IPS-20b (cell line): ENCODE measurements at regions not wholly inside any gene's neighbourhood (a gene's known extent, or its start where the extent isn't known, plus 50 kb on each side); places are given as distances from the start of the nearest gene placed in this dataset.
"Not testable (repeated sequence)": the region's sequence is repeated elsewhere in the genome, so short reads cannot be mapped to it uniquely, and the experiment has no call there.

ENCODE experiments used
- H3K27ac ChIP-seq: one replicate; pipeline ENCODE4 v1.5.1; 2013; ENCODE audit warnings: low read length
- H3K27me3 ChIP-seq: 2 replicates; pipeline ENCODE4 v1.6.1; 2013; ENCODE audit warnings: mild to moderate bottlenecking, low read length, inconsistent platforms; ENCODE audit not compliant: insufficient read depth
- H3K36me3 ChIP-seq: 2 replicates; pipeline ENCODE4 v1.6.1; 2013; ENCODE audit warnings: low read depth, mild to moderate bottlenecking, inconsistent platforms, low read length, moderate library complexity; ENCODE audit not compliant: insufficient read depth
- H3K4me1 ChIP-seq: 2 replicates; pipeline ENCODE4 v1.6.1; 2013; ENCODE audit warnings: mild to moderate bottlenecking, control low read depth, inconsistent platforms, low read length, moderate library complexity; ENCODE audit not compliant: insufficient read depth
- H3K4me3 ChIP-seq: 2 replicates; pipeline ENCODE4 v1.5.1; 2013; ENCODE audit warnings: mild to moderate bottlenecking, low read length, inconsistent platforms
- H3K9ac ChIP-seq: 2 replicates; pipeline ENCODE4 v1.6.1; 2013; ENCODE audit warnings: low read depth, mild to moderate bottlenecking, inconsistent platforms, low read length, moderate library complexity
- H3K9me3 ChIP-seq: 2 replicates; pipeline ENCODE4 v1.6.1; 2013; ENCODE audit warnings: mild to moderate bottlenecking, low read depth, low read length, inconsistent platforms; ENCODE audit not compliant: insufficient read depth

GRCh38 chr10:33657913-33658312 is 323.4 kb upstream of the NRP1 start:
- H3K36me3 ChIP-seq: no peaks in the 10 kb centered on the region
- H3K9ac ChIP-seq: no peak overlapping the region
- no peak overlapping the region for H3K4me3 ChIP-seq
- H3K4me1 ChIP-seq: peaks cover 8% of the 10 kb centered on the region; the same call in 1 of the 2 replicates
- H3K27me3 ChIP-seq: no peaks in the 10 kb centered on the region
- peaks cover 4% of the 10 kb centered on the region; the same call in 1 of the 2 replicates for H3K9me3 ChIP-seq
- no peak overlapping the region for H3K27ac ChIP-seq

DNA sequence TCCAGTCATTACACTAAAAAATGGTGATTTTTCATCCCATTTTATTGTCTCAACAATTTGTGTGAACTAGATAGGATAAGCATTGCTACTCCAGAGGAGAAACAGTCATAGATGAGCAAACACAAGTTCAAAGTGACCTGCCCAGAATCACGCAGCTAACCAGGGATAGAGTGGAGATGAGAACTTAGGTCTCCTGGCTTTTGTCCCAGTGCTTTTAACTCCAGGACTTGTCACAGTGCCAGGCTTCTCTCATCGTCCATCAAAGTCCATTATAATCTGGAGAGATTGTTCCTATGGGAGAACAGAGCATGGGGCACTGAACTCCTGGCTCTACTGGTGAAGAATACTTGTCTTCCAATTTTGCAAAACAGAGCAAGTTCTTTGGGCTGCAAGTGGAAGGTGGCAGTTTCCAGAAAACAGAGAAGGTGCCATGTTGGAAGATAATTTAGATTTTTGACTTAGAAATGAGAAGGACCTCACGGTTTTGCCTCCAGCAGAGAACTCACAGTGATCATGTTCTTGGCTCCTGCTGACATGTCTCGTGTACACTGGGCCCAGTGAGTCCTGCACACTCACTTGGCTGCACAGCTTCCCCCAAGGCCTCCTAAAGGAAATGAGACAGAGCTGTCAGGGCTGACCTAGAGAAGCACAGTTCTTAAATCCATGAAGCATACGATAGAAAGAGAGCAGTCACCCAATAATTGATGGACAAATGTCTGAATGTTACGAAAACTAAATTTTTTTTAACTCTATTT is 322.9 kb upstream of the NRP1 start:
- no peak overlapping the region for H3K9ac ChIP-seq
- no peak overlapping the region for H3K4me3 ChIP-seq
- H3K36me3 ChIP-seq: no peaks in the 10 kb centered on the region
- peaks cover 8% of the 10 kb centered on the region; the same call in 1 of the 2 replicates for H3K4me1 ChIP-seq
- H3K27ac ChIP-seq: no peak overlapping the region
- H3K27me3 ChIP-seq: no peaks in the 10 kb centered on the region
- H3K9me3 ChIP-seq: peaks cover 4% of the 10 kb centered on the region; the same call in 1 of the 2 replicates

GRCh38 chr10:33655921-33656320 is 321.5 kb upstream of the NRP1 start:
- no peaks in the 10 kb centered on the region for H3K27me3 ChIP-seq
- H3K9ac ChIP-seq: no peak overlapping the region
- peaks cover 8% of the 10 kb centered on the region; the same call in 1 of the 2 replicates for H3K4me1 ChIP-seq
- H3K4me3 ChIP-seq: no peak overlapping the region
- H3K36me3 ChIP-seq: no peaks in the 10 kb centered on the region
- peaks cover 4% of the 10 kb centered on the region; the same call in 1 of the 2 replicates for H3K9me3 ChIP-seq
- no peak overlapping the region for H3K27ac ChIP-seq

GRCh38 chr10:33655165-33655815 is 320.8 kb upstream of the NRP1 start:
- Histone ChIP-seq H3K4me3 (no peak overlapping the region), H3K27me3 (no peaks in the 10 kb centered on the region), H3K27ac (no peak overlapping the region), H3K4me1 (peaks cover 8% of the 10 kb centered on the region; the same call in 1 of the 2 replicates), H3K9ac (no peak overlapping the region), H3K9me3 (peaks cover 4% of the 10 kb centered on the region; the same call in 1 of the 2 replicates), H3K36me3 (no peaks in the 10 kb centered on the region)

DNA sequence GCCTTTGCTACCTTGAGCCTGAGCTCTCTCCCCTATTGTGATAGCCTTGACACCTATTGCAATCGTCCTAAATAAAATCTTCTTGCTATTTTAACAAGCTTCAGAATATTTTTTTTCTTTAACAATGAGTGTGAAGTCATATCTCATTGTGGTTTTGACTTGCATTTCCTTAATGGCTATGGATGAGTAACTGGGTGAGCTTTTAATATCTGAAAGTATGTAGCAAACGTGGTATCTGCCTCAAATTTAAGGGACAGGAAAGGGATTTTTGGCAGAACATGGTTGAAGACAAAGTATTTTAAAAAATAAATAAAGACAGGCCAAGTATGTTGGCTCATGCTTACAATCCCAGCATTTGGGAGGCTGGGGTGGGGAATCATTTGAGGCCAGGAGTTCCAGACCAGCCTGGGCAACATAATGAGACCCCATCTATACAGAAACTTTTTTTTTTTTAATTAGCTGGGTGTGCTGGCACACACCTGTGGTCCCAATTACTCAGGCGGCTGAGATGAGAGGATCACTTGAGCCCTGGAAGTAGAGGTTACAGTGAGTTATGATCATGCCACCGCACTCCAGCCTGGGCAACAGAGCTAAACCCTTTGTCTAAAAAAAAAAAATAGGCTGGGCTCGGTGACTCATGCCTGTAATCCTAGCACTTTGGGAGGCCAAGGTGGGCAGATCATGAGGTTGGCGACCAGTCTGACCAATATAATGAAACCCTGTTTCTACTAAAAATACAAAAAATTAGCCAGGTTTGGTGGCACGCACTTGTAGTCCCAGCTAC is 319.3 kb upstream of the NRP1 start:
- no peak overlapping the region for H3K9ac ChIP-seq
- no peak overlapping the region for H3K27ac ChIP-seq
- H3K9me3 ChIP-seq: peaks cover 4% of the 10 kb centered on the region; the same call in 1 of the 2 replicates
- no peaks in the 10 kb centered on the region for H3K36me3 ChIP-seq
- peaks cover 1% of the 10 kb centered on the region; the same call in 1 of the 2 replicates for H3K4me1 ChIP-seq
- no peaks in the 10 kb centered on the region for H3K27me3 ChIP-seq
- no peak overlapping the region for H3K4me3 ChIP-seq

- Histone ChIP-seq H3K9ac (no peak overlapping the region), H3K4me1 (no peaks in the 10 kb centered on the region), H3K9me3 (peaks cover 4% of the 10 kb centered on the region; the same call in 1 of the 2 replicates)
Measured at GRCh38 chr10:33652870-33653269, 318.4 kb upstream of the NRP1 start.

DNA sequence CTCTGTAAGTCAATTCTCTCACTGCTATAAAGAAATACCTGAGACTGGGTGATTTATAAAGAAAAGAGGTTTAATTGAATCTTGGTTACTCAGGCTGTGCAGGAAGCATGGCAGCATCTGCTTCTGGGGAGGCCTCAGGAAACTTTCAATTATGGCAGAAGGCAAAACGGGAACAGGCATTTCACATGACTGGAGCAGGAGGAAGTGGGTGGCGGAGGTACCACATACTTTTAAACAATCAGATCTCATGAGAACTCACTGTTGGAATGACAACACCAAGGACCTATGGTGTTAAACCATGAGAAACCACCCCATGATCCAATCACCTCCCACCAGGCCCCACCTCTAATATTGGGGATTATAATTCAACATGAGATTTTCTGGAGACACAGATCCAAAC is 315.7 kb upstream of the NRP1 start:
- not testable (repeated sequence) for H3K9ac ChIP-seq, H3K27me3 ChIP-seq, H3K9me3 ChIP-seq, H3K27ac ChIP-seq, H3K36me3 ChIP-seq, H3K4me1 ChIP-seq, H3K4me3 ChIP-seq

More at GRCh38 chr10:33652870-33653269, 318.4 kb upstream of the NRP1 start:
- Histone ChIP-seq H3K27me3 (no peaks in the 10 kb centered on the region), H3K27ac (no peak overlapping the region), H3K4me3 (no peak overlapping the region), H3K36me3 (no peaks in the 10 kb centered on the region)

DNA sequence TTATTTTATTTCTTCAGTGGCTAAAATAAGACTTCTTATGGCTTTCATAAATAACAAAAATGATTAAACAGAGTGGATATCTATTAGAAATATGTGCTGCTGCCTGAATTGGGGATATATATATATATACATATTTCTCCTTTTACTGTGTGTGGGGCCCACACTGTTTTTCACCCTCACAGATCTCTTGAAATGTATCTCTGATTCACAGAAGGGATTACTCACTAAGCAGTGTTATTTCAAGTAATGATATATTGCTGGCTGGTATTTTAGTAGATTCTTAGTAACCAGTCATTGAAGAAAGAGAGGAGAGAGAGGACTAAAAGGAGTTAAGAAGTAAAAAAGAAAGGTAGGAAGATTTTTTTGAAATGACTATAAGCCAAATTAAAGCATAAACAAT is 308.6 kb upstream of the NRP1 start:
- Histone ChIP-seq H3K9ac (no peak overlapping the region), H3K36me3 (no peaks in the 10 kb centered on the region), H3K4me3 (no peak overlapping the region), H3K4me1 (no peaks in the 10 kb centered on the region), H3K9me3 (no peaks in the 10 kb centered on the region), H3K27me3 (no peaks in the 10 kb centered on the region), H3K27ac (no peak overlapping the region)

- Histone ChIP-seq H3K27me3 (no peaks in the 10 kb centered on the region), H3K4me3 (no peak overlapping the region), H3K9me3 (peaks cover 2% of the 10 kb centered on the region; the same call in 1 of the 2 replicates), H3K27ac (no peak overlapping the region), H3K9ac (no peak overlapping the region), H3K36me3 (no peaks in the 10 kb centered on the region), H3K4me1 (no peaks in the 10 kb centered on the region)
Measured at GRCh38 chr10:33638891-33639290, 304.4 kb upstream of the NRP1 start.

DNA sequence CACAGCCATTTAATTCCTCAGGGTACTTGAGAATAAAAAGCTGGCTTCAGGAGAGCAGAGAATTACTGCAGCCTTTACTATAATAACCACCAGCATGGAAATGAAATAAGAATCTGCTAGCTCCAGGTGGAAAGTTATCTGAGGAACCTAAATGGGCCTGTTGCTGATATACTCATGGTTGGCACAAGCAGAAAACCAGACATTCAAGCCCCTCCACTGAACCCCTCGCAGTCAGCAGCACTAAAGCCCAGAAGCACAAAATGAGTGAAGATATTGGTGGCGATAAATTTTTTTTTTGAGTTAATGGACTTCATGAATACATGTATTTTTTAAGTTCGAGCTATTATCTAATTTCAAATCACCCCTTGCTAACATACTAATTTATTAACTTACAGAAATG is 303.9 kb upstream of the NRP1 start:
- Histone ChIP-seq H3K9ac (no peak overlapping the region), H3K4me3 (no peak overlapping the region), H3K4me1 (no peaks in the 10 kb centered on the region), H3K9me3 (peaks cover 2% of the 10 kb centered on the region; the same call in 1 of the 2 replicates), H3K27ac (no peak overlapping the region), H3K36me3 (no peaks in the 10 kb centered on the region), H3K27me3 (no peaks in the 10 kb centered on the region)

GRCh38 chr10:33635967-33636515 is 301.6 kb upstream of the NRP1 start:
- H3K9ac ChIP-seq: no peak overlapping the region
- no peaks in the 10 kb centered on the region for H3K4me1 ChIP-seq
- H3K36me3 ChIP-seq: no peaks in the 10 kb centered on the region
- H3K27me3 ChIP-seq: no peaks in the 10 kb centered on the region
- no peak overlapping the region for H3K4me3 ChIP-seq
- H3K9me3 ChIP-seq: peaks cover 2% of the 10 kb centered on the region; the same call in 1 of the 2 replicates
- no peak overlapping the region for H3K27ac ChIP-seq
